H9 (cell line): ENCODE measurements at regions not wholly inside any gene's neighbourhood (a gene's known extent, or its start where the extent isn't known, plus 50 kb on each side); places are given as distances from the start of the nearest gene placed in this dataset.

ENCODE experiments used
- DNase-seq: peaks from one replicate; pipeline ENCODE4 v3.0.0-alpha.2; 2017
- H2AFZ ChIP-seq: one replicate; pipeline ENCODE4 v1.6.1; 2013; ENCODE audit warnings: mild to moderate bottlenecking, low read length, control low read depth, moderate library complexity
- H2AK5ac ChIP-seq: 2 replicates; pipeline ENCODE4 v1.6.1; 2013; ENCODE audit warnings: low read length, control low read depth, mixed read lengths; ENCODE audit not compliant: insufficient read length
- H2BK120ac ChIP-seq: one replicate; pipeline ENCODE4 v1.6.1; 2013; ENCODE audit warnings: low read depth, mild to moderate bottlenecking, low read length, control low read depth, inconsistent platforms; ENCODE audit not compliant: poor library complexity, severe bottlenecking
- H2BK12ac ChIP-seq: 2 replicates; pipeline ENCODE4 v1.6.1; 2013; ENCODE audit warnings: low read length, control low read depth, mixed read lengths, low read depth; ENCODE audit not compliant: insufficient read length
- H2BK15ac ChIP-seq: 2 replicates; pipeline ENCODE4 v1.6.1; 2013; ENCODE audit warnings: low read depth, low read length, control low read depth
- H2BK20ac ChIP-seq: one replicate; pipeline ENCODE4 v1.6.1; 2013; ENCODE audit warnings: low read depth, mild to moderate bottlenecking, low read length, control low read depth, inconsistent platforms; ENCODE audit not compliant: poor library complexity, severe bottlenecking
- H2BK5ac ChIP-seq: 2 replicates; pipeline ENCODE4 v1.6.1; 2013; ENCODE audit warnings: low read length, control low read depth, mixed read lengths; ENCODE audit not compliant: insufficient read length
- H3K14ac ChIP-seq: 2 replicates; pipeline ENCODE4 v1.6.1; 2013; ENCODE audit warnings: low read length, control low read depth; ENCODE audit not compliant: insufficient read depth
- H3K18ac ChIP-seq: 2 replicates; pipeline ENCODE4 v1.6.1; 2013; ENCODE audit warnings: low read depth, mild to moderate bottlenecking, mixed read lengths, low read length, control low read depth; ENCODE audit not compliant: insufficient read length
- H3K23ac ChIP-seq: 2 replicates; pipeline ENCODE4 v1.6.1; 2013; ENCODE audit warnings: low read length, control low read depth, mixed read lengths, low read depth; ENCODE audit not compliant: insufficient read length
- H3K23me2 ChIP-seq: 2 replicates; pipeline ENCODE4 v1.6.1; 2013; ENCODE audit warnings: low read depth, mild to moderate bottlenecking, mixed read lengths, low read length, control low read depth; ENCODE audit not compliant: insufficient read length, poor library complexity, severe bottlenecking
- H3K27ac ChIP-seq: 2 replicates; pipeline ENCODE4 v1.5.1; 2013; ENCODE audit warnings: low read length, control low read depth, mixed read lengths, low read depth; ENCODE audit not compliant: insufficient read length
- H3K27me3 ChIP-seq: 2 replicates; pipeline ENCODE4 v1.6.1; 2013; ENCODE audit warnings: low read length, control low read depth, inconsistent platforms; ENCODE audit not compliant: insufficient read depth
- H3K4ac ChIP-seq: 2 replicates; pipeline ENCODE4 v1.6.1; 2013; ENCODE audit warnings: low read depth, mild to moderate bottlenecking, control low read depth, inconsistent platforms, low read length, moderate library complexity
- H3K4me1 ChIP-seq: 2 replicates; pipeline ENCODE4 v1.6.1; 2013; ENCODE audit warnings: low read length, control low read depth, inconsistent platforms; ENCODE audit not compliant: insufficient read depth
- H3K4me2 ChIP-seq: 2 replicates; pipeline ENCODE4 v1.6.1; 2013; ENCODE audit warnings: low read length, control low read depth, mixed read lengths; ENCODE audit not compliant: insufficient read length, insufficient read depth
- H3K56ac ChIP-seq: 2 replicates; pipeline ENCODE4 v1.6.1; 2013; ENCODE audit warnings: low read depth, mild to moderate bottlenecking, mixed read lengths, low read length, control low read depth; ENCODE audit not compliant: insufficient read length
- H3K79me1 ChIP-seq: 2 replicates; pipeline ENCODE4 v1.6.1; 2013; ENCODE audit warnings: low read depth, mild to moderate bottlenecking, moderate library complexity, low read length, control low read depth, inconsistent platforms; ENCODE audit not compliant: insufficient read depth, poor library complexity, severe bottlenecking
- H3K79me2 ChIP-seq: 2 replicates; pipeline ENCODE4 v1.6.1; 2013; ENCODE audit warnings: low read length, control low read depth, inconsistent platforms; ENCODE audit not compliant: insufficient read depth
- H3K9ac ChIP-seq: 2 replicates; pipeline ENCODE4 v1.6.1; 2013; ENCODE audit warnings: low read length, control low read depth, mixed read lengths; ENCODE audit not compliant: insufficient read length; ENCODE audit errors: extremely low read depth
- H3K9me3 ChIP-seq: one replicate; pipeline ENCODE4 v1.6.1; 2013; ENCODE audit warnings: low read depth, low read length, inconsistent platforms; ENCODE audit not compliant: control insufficient read depth
- H3T11ph ChIP-seq: one replicate; pipeline ENCODE4 v1.6.1; 2013; ENCODE audit warnings: mild to moderate bottlenecking, low read length, control low read depth, inconsistent platforms
- H4K20me1 ChIP-seq: one replicate; pipeline ENCODE4 v1.6.1; 2013; ENCODE audit not compliant: control insufficient read depth, insufficient read length, insufficient read depth
- H4K5ac ChIP-seq: 2 replicates; pipeline ENCODE4 v1.6.1; 2013; ENCODE audit warnings: low read depth, mild to moderate bottlenecking, mixed read lengths, low read length, control low read depth; ENCODE audit not compliant: insufficient read length
- H4K8ac ChIP-seq: replicated peaks from 2 replicates; pipeline ENCODE4 v1.6.1; 2013; ENCODE audit warnings: low read length, control low read depth, mixed read lengths, low read depth; ENCODE audit not compliant: insufficient read length
- H4K91ac ChIP-seq: 2 replicates; pipeline ENCODE4 v1.6.1; 2013; ENCODE audit warnings: low read depth, mild to moderate bottlenecking, moderate library complexity, mixed read lengths, low read length, control low read depth; ENCODE audit not compliant: insufficient read length
- H3K27ac Mint-ChIP-seq, 3 experiments: 2 replicates in 2 of 3; 3 replicates in 1 of 3; pipeline ENCODE4 v1.8.0; 2020 to 2021; ENCODE audit warnings: mixed read lengths in 3 of 3, mild to moderate bottlenecking in 1 of 3, moderate library complexity in 1 of 3
- H3K27me3 Mint-ChIP-seq: 2 replicates; pipeline ENCODE4 v1.8.0; 2021; ENCODE audit warnings: low read depth, mild to moderate bottlenecking, moderate library complexity, mixed read lengths
- H3K36me3 Mint-ChIP-seq, 3 experiments: 2 replicates in 2 of 3; 3 replicates in 1 of 3; pipeline ENCODE4 v1.8.0; 2020 to 2021; ENCODE audit warnings: low read depth in 3 of 3, mixed read lengths in 3 of 3; ENCODE audit not compliant: insufficient read depth in 1 of 3
- H3K4me1 Mint-ChIP-seq, 2 experiments: 2 replicates each; pipeline ENCODE4 v1.8.0; 2020; ENCODE audit warnings: mixed read lengths in 2 of 2
- H3K4me3 Mint-ChIP-seq, 2 experiments: 2 replicates in 1 of 2; 3 replicates in 1 of 2; pipeline ENCODE4 v1.8.0; 2020 to 2021; ENCODE audit warnings: mild to moderate bottlenecking in 2 of 2, mixed read lengths in 2 of 2, moderate library complexity in 1 of 2
- H3K9me3 Mint-ChIP-seq, 2 experiments: 2 replicates in 1 of 2; 3 replicates in 1 of 2; pipeline ENCODE4 v1.8.0; 2020; ENCODE audit warnings: mild to moderate bottlenecking in 2 of 2, mixed read lengths in 2 of 2, moderate library complexity in 1 of 2
- CTCF ChIP-seq: fragments of 200-600 bp; sonication (generic); conservative IDR thresholded peaks from 3 replicates; pipeline ENCODE4 v1.8.0; 2021; ENCODE audit warnings: antibody characterized with exemption, mild to moderate bottlenecking
- WGBS: extraction: QIAGEN DNeasy Blood & Tissue Kit; methylation state at CpG from one replicate; pipeline ENCODE4 v1.1.7; 2013; ENCODE audit warnings: missing lambda C conversion rate, low lambda C conversion rate, mixed read lengths; ENCODE audit not compliant: insufficient read length; ENCODE audit errors: extremely low coverage; 5-methylcytosine and 5-hydroxymethylcytosine counted together

GRCh38 chr9:524008-524407 is 309.3 kb downstream of the DOCK8 start:
- H3K4me2 ChIP-seq: no peak overlapping the region
- no peak overlapping the region for H3K56ac ChIP-seq
- Mint-ChIP-seq H3K27ac (0 out of 7 replicates have a peak overlapping the region, but pooled peaks of 1 of the 3 experiments have one; percentile 40), H3K9me3 (no peaks in the 10 kb centered on the region), H3K36me3 (peaks cover 0 to 6% (median 3%) of the 10 kb centered on the region in 3 experiments; a peak in 3 of 7 replicates), H3K4me1 (peaks cover 0 to 3% of the 10 kb centered on the region in 2 experiments; a peak in 3 of 4 replicates), H3K27me3 (no peaks in the 10 kb centered on the region), H3K4me3 (no peak overlapping the region)
- no CpG with 5 or more reads among the region's 2 CpGs for WGBS
- no peak overlapping the region for H3K4ac ChIP-seq
- no peak overlapping the region for H2BK12ac ChIP-seq
- no peak overlapping the region for H3K9ac ChIP-seq
- no peak overlapping the region for H3K27ac ChIP-seq
- no peaks in the 10 kb centered on the region for H3K27me3 ChIP-seq
- no peaks in the 10 kb centered on the region for H3K9me3 ChIP-seq
- peaks cover 8% of the 10 kb centered on the region for H3K79me1 ChIP-seq
- no peak overlapping the region for H2BK20ac ChIP-seq
- H3K23me2 ChIP-seq: no peaks in the 10 kb centered on the region
- H3T11ph ChIP-seq: no peak overlapping the region
- H2AK5ac ChIP-seq: no peak overlapping the region
- H3K14ac ChIP-seq: no peak overlapping the region
- no peak overlapping the region for H3K23ac ChIP-seq
- no peak for DNase-seq
- no peak overlapping the region for H2AFZ ChIP-seq
- H4K8ac ChIP-seq: no peak overlapping the region
- no peaks in the 10 kb centered on the region for H3K79me2 ChIP-seq
- TF ChIP-seq CTCF: no peak
- no peak overlapping the region for H4K91ac ChIP-seq
- no peak overlapping the region for H2BK15ac ChIP-seq
- H4K5ac ChIP-seq: no peak overlapping the region
- no peak overlapping the region for H2BK5ac ChIP-seq
- H2BK120ac ChIP-seq: no peak overlapping the region
- H4K20me1 ChIP-seq: no peaks in the 10 kb centered on the region
- H3K4me1 ChIP-seq: no peaks in the 10 kb centered on the region
- no peak overlapping the region for H3K18ac ChIP-seq
